Activated CD8-positive, alpha-beta memory T cell treated with anti-CD3 and anti-CD28 coated beads for 4 hours (primary cell): ENCODE measurements at regions not wholly inside any gene's neighbourhood (a gene's known extent, or its start where the extent isn't known, plus 50 kb on each side); places are given as distances from the start of the nearest gene placed in this dataset.

Source experiments
- DNase-seq, 2 donors: peaks; one replicate each; pipeline ENCODE4 v3.0.0-alpha.2; 2020; ENCODE audit warnings: low read depth in 2 of 2

GRCh38 chr16:86682219-86682904, 104.0 kb downstream of the FOXL1 start:
- no peak for DNase-seq

GRCh38 chr16:86683441-86684194, 105.3 kb downstream of the FOXL1 start:
- DNase-seq = no peak

- DNase-seq = no peak
Measured at GRCh38 chr16:86685076-86685475, 106.7 kb downstream of the FOXL1 start.

GRCh38 chr16:86690970-86691369, 112.6 kb downstream of the FOXL1 start:
- no peak for DNase-seq

- DNase-seq = no peak
Measured at GRCh38 chr16:86692426-86692825, 114.1 kb downstream of the FOXL1 start.

- no peak for DNase-seq
Measured at GRCh38 chr16:86693033-86693432, 114.7 kb downstream of the FOXL1 start.

GRCh38 chr16:86697715-86698114, 119.4 kb downstream of the FOXL1 start:
- no peak for DNase-seq

- no peak for DNase-seq
Measured at GRCh38 chr16:86700046-86700945, 121.9 kb downstream of the FOXL1 start.

- no peak for DNase-seq
Measured at GRCh38 chr16:86701286-86701975, 123.1 kb downstream of the FOXL1 start.

GRCh38 chr16:86702824-86703588, 124.7 kb downstream of the FOXL1 start:
- no peak for DNase-seq

GRCh38 chr16:86704516-86704915, 126.2 kb downstream of the FOXL1 start:
- DNase-seq = no peak

- no peak for DNase-seq
Measured at GRCh38 chr16:86706726-86707125, 128.4 kb downstream of the FOXL1 start.

- no peak for DNase-seq
Measured at GRCh38 chr16:86707171-86707570, 128.8 kb downstream of the FOXL1 start.

GRCh38 chr16:86707581-86707980, 129.2 kb downstream of the FOXL1 start:
- DNase-seq = no peak

- DNase-seq = no peak
Measured at GRCh38 chr16:86708431-86708830, 130.1 kb downstream of the FOXL1 start.

- DNase-seq = no peak
Measured at GRCh38 chr16:86709103-86709502, 130.8 kb downstream of the FOXL1 start.

- no peak for DNase-seq
Measured at GRCh38 chr16:86709902-86710601, 131.7 kb downstream of the FOXL1 start.

GRCh38 chr16:86710602-86710950, 132.2 kb downstream of the FOXL1 start:
- no peak for DNase-seq

- DNase-seq = no peak
Measured at GRCh38 chr16:86712158-86713009, 134.0 kb downstream of the FOXL1 start.
